Endometrium (tissue), 2 donors: ENCODE measurements at regions not wholly inside any gene's neighbourhood (a gene's known extent, or its start where the extent isn't known, plus 50 kb on each side); places are given as distances from the start of the nearest gene placed in this dataset.
"Not testable (repeated sequence)": the region's sequence is repeated elsewhere in the genome, so short reads cannot be mapped to it uniquely, and the experiment has no call there.

ENCODE experiments used
- FAIRE-seq: peaks from 2 replicates; lab custom pipeline; 2012; peaks lifted over from hg19 to GRCh38; lab: Jason Lieb, UNC
- donor health status: control.
- donor health status: control.

DNA sequence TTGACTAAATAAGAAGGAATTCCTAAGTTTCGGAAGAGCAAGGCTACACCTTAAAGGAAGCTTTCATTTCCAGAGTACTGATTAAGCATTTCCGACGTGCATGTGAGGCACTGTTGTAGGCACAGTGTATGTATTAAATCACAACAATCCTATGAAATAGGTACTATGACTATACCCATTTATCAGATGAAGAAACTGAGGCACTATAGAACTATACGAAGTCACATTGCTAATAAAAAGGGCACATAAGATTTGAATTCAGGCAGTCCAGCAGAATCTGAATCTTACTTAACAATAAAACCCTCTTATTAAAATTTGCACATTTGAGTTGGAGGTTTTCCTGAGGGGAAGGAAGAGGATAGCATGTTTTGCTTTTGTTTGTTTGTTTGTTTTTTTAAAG is 243.5 kb upstream of the FANCL start:
- no peak for FAIRE-seq

- FAIRE-seq, result no peak
These were observed 243.1 kb upstream of the FANCL start for GRCh38 chr2:58484221-58484620.

DNA sequence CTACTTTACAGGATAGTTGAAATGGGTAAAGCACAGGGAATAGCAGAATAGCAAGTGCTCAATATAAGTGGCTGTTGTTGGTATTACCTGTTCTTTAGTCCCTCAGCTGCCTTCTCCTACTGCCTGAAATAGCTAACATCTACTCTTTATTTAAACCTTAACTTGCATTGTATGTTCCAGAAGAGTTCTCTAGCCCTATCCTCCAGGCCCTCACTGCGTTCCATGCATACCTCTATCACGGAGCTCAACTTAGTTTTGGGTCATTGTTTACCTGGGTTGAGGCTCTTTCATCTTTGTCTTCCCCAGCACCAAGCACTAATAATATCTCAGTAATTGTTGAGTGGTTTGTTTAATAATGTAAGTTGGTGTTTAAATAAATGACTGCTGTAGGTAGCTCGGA is 242.2 kb upstream of the FANCL start:
- FAIRE-seq, result no peak

GRCh38 chr2:58481670-58482069 is 240.5 kb upstream of the FANCL start:
- no peak for FAIRE-seq

DNA sequence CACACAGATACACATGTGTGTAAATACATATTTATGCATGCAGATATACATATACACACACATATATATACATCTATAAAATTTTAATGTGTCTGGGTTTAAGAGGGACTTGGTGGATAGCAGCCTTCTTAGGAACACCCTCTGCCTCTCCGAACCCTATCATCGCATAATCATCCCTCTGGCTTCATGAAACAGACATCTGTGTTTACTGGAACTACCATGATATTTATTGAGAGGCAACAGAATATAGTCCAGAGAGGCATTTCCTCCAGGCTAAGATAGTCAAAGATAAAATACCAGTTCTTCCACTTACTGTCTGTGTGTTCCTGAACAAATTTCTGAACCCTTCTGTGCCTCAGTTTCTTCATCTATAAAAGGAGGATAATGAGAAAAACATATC is 239.0 kb upstream of the FANCL start:
- no peak for FAIRE-seq

DNA sequence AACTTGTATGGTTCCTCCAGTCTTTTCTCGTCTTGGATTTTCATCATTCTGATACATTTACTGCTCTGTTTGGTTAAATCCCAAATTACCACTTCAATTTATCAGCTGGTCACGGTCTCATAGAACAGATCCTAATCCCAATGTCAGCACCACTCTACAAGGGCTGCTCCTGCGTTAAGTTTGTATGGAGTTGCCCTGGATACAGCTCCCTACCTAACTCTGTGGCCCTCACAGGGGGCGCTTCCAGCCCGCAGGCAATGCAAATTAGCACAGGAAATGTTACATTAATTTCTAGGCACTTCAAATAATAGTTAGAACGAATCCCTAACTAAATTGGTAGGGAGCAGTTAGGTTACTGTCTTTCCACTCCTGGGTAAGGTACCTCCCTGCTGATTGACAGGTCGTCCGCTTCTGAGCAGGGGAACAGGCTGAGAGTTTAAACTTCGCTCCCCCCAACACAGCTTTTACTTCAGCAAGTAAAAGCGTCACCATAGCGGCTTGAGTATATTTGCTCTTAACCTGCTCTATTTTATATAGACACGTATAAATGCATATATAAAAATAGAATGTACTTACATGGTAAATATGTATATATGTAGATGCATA is 238.5 kb upstream of the FANCL start:
- no peak for FAIRE-seq

- FAIRE-seq, result no peak
These were observed 235.4 kb upstream of the FANCL start for GRCh38 chr2:58476556-58476955.

DNA sequence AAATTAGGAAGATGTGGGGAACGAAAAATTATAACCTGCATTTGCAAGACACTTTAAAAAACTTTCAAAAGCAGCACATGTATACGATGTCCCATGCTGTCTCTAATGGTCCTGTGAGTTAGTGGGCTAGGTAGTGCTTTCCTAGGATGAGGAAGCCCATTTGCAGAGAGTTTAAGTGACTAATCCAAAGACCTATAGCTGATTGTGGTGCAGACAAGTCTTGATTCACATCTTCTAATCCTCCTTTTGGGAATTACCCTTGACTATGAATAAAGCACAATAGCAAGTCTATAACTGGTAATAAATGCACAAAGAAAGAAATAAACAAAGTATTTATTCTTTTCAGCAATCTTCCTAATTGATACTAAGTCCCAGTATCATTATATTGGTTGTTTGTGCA is 234.6 kb upstream of the FANCL start:
- FAIRE-seq, result no peak

- FAIRE-seq, result no peak
These were observed 232.0 kb upstream of the FANCL start for GRCh38 chr2:58473165-58473564.

- no peak for FAIRE-seq
These were observed 225.7 kb upstream of the FANCL start for GRCh38 chr2:58466804-58467203.

GRCh38 chr2:58466021-58466420 is 224.9 kb upstream of the FANCL start:
- not testable (repeated sequence) for FAIRE-seq

GRCh38 chr2:58460670-58461069 is 219.5 kb upstream of the FANCL start:
- no peak for FAIRE-seq

- FAIRE-seq, result no peak
These were observed 208.3 kb upstream of the FANCL start for GRCh38 chr2:58449286-58450010.

DNA sequence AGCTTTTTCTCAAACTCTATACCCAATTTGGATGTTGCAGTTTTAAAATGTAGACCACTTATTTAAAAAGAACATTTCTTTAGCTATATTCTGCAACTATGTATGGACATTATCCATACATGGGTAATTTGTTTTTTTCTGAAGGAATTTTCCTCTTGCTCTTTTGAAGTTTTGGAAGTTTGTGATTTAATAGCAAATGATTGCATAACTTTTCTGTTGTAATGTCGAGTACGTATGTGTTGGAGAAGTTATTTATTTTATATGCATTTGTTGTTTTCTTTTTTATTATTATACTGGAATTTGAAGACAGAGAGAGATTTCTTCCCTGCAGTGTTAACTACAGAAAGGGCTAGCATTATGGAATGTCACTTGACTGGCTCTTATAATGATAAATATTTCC is 207.7 kb upstream of the FANCL start:
- no peak for FAIRE-seq

DNA sequence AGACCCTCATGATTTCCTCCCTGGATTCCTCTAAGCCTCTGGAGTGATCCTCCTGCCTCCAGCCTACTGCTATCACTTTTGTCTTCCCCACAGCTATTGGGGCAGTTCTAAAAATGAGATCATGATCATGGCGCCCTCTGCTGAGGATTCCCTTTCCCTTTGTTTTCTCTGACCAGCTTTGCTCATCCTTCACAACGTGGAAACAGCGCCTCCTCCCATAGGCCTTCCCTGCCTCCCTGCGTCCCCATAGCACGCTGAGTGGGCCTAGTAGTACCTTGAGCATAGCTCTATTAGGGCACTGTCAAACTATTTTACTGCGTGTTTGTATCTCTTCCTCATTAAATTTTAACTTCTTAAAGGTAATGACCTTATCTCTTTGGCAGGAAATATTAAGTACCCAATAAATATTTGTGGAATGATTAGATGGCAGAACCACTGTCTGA is 207.0 kb upstream of the FANCL start:
- no peak for FAIRE-seq

DNA sequence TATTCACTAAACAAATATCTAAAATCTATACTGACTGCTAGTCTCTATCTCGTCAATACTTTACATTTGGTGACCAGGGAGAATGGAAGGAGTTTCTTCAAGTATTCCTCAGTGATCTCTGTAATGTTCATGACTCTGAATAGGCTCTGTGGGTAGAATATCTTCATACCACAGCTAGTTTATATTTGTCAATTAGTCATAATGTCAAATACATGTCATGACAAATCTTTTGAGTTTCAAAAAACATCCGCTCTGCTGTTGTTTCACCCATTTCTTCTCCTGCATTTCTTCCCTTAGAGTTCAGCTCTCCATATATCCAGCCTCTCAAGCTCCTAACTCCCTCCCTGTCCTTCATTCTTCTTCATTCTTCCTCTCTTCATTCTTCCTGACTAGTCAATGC is 206.5 kb upstream of the FANCL start:
- FAIRE-seq, result no peak

GRCh38 chr2:58441643-58442042 is 200.5 kb upstream of the FANCL start:
- FAIRE-seq, result no peak

DNA sequence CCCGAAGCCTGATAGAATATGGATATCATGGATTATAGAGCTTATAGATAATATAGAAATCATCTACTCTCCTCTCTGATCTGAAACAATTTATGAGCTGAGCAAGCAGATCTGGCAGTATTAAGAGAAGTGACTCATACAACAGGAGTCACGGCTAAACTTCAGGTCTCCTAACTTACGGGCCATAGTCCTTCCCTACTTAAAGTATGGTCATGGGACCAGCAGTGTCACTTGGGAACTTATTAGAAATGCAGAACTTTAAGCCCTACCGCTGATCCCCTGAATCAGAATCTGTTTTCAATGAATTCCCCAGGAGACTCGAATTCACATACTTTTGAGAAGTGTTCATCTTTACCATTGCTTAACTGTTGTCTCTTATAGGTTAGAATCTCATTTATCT is 195.7 kb upstream of the FANCL start:
- FAIRE-seq, result no peak

- FAIRE-seq, result no peak
These were observed 194.1 kb upstream of the FANCL start for GRCh38 chr2:58435246-58435645.

GRCh38 chr2:58434692-58435091 is 193.6 kb upstream of the FANCL start:
- FAIRE-seq, result no peak

DNA sequence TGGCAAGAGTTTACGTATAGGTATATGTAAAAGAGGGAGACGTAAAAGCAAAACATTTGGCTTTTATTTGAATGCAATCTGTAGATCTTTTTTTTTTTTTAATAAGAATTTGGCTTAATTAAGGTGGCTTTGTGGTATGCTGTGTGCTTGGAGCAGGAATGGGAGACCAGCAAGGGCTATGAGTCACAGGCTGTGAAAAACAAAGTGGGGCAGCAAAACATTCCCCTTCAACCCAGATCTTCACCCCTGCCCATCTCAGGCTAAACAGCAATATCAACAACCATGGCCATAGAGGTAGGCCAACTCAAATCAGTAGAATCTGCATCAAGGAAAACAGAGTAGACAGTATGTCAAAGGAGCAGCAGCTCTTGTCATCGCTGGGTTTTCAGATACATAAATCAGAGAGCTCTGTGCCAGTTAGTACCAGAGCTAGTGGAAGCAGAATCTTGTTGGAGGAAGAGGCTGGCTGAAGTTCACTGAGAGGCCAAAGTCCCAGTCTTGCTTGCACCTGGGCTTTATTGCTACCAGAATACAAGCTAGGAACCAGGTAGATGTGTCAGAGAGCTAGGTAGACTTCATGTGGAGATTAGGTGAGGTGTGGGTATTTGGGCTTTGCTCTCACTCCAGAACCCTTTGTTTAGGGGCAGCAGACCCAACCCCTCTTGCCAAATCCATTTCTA is 191.5 kb upstream of the FANCL start:
- no peak for FAIRE-seq

DNA sequence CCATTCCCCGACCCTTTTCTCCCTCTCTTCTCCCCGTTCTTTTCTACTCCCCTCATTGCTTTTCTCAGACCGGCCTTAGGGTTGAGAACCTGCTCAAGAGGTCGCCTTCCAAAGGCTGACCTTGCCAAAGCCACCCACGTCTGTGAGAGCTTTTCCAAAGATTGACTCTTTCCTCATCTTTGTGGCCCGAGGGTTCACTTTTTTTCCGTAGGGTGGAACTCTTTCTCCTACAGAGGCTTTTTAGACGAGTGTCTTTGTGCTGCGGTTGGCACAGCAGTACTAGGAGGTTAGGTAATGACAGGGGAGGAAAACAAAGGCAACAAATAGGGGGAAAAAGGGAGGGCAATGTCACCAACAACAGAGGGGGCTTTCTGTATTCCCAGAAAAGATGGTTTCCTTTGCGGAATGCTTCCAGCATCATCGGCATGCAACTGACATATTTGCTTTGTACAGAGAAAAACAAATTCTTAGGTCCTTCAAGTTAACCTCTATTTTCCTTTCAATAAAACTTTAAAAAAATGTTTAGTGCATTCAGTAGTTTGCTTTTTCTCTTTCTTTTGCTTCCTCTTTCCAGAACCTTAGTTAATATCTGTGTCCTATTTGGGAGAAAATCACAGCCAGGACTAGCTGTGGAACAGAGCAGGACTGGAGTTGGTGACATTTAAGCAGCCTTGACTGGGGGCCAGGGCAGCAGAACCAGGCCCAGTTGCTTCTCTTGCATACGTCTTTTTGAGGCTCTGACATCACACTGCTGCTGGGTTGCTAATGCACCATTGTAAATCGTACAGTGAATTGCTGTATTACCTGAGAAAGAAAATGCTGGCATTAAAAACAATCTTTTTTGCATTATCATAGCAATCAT is 188.1 kb upstream of the FANCL start:
- FAIRE-seq, result no peak
